H9 (cell line): ENCODE measurements at regions not wholly inside any gene's neighbourhood (a gene's known extent, or its start where the extent isn't known, plus 50 kb on each side); places are given as distances from the start of the nearest gene placed in this dataset.

ENCODE experiments used
- DNase-seq: peaks from one replicate; pipeline ENCODE4 v3.0.0-alpha.2; 2017
- H2AFZ ChIP-seq: one replicate; pipeline ENCODE4 v1.6.1; 2013; ENCODE audit warnings: mild to moderate bottlenecking, low read length, control low read depth, moderate library complexity
- H2AK5ac ChIP-seq: 2 replicates; pipeline ENCODE4 v1.6.1; 2013; ENCODE audit warnings: low read length, control low read depth, mixed read lengths; ENCODE audit not compliant: insufficient read length
- H2BK120ac ChIP-seq: one replicate; pipeline ENCODE4 v1.6.1; 2013; ENCODE audit warnings: low read depth, mild to moderate bottlenecking, low read length, control low read depth, inconsistent platforms; ENCODE audit not compliant: poor library complexity, severe bottlenecking
- H2BK12ac ChIP-seq: 2 replicates; pipeline ENCODE4 v1.6.1; 2013; ENCODE audit warnings: low read length, control low read depth, mixed read lengths, low read depth; ENCODE audit not compliant: insufficient read length
- H2BK15ac ChIP-seq: 2 replicates; pipeline ENCODE4 v1.6.1; 2013; ENCODE audit warnings: low read depth, low read length, control low read depth
- H2BK20ac ChIP-seq: one replicate; pipeline ENCODE4 v1.6.1; 2013; ENCODE audit warnings: low read depth, mild to moderate bottlenecking, low read length, control low read depth, inconsistent platforms; ENCODE audit not compliant: poor library complexity, severe bottlenecking
- H2BK5ac ChIP-seq: 2 replicates; pipeline ENCODE4 v1.6.1; 2013; ENCODE audit warnings: low read length, control low read depth, mixed read lengths; ENCODE audit not compliant: insufficient read length
- H3K14ac ChIP-seq: 2 replicates; pipeline ENCODE4 v1.6.1; 2013; ENCODE audit warnings: low read length, control low read depth; ENCODE audit not compliant: insufficient read depth
- H3K18ac ChIP-seq: 2 replicates; pipeline ENCODE4 v1.6.1; 2013; ENCODE audit warnings: low read depth, mild to moderate bottlenecking, mixed read lengths, low read length, control low read depth; ENCODE audit not compliant: insufficient read length
- H3K23ac ChIP-seq: 2 replicates; pipeline ENCODE4 v1.6.1; 2013; ENCODE audit warnings: low read length, control low read depth, mixed read lengths, low read depth; ENCODE audit not compliant: insufficient read length
- H3K23me2 ChIP-seq: 2 replicates; pipeline ENCODE4 v1.6.1; 2013; ENCODE audit warnings: low read depth, mild to moderate bottlenecking, mixed read lengths, low read length, control low read depth; ENCODE audit not compliant: insufficient read length, poor library complexity, severe bottlenecking
- H3K27ac ChIP-seq: 2 replicates; pipeline ENCODE4 v1.5.1; 2013; ENCODE audit warnings: low read length, control low read depth, mixed read lengths, low read depth; ENCODE audit not compliant: insufficient read length
- H3K27me3 ChIP-seq: 2 replicates; pipeline ENCODE4 v1.6.1; 2013; ENCODE audit warnings: low read length, control low read depth, inconsistent platforms; ENCODE audit not compliant: insufficient read depth
- H3K4ac ChIP-seq: 2 replicates; pipeline ENCODE4 v1.6.1; 2013; ENCODE audit warnings: low read depth, mild to moderate bottlenecking, control low read depth, inconsistent platforms, low read length, moderate library complexity
- H3K4me1 ChIP-seq: 2 replicates; pipeline ENCODE4 v1.6.1; 2013; ENCODE audit warnings: low read length, control low read depth, inconsistent platforms; ENCODE audit not compliant: insufficient read depth
- H3K4me2 ChIP-seq: 2 replicates; pipeline ENCODE4 v1.6.1; 2013; ENCODE audit warnings: low read length, control low read depth, mixed read lengths; ENCODE audit not compliant: insufficient read length, insufficient read depth
- H3K56ac ChIP-seq: 2 replicates; pipeline ENCODE4 v1.6.1; 2013; ENCODE audit warnings: low read depth, mild to moderate bottlenecking, mixed read lengths, low read length, control low read depth; ENCODE audit not compliant: insufficient read length
- H3K79me1 ChIP-seq: 2 replicates; pipeline ENCODE4 v1.6.1; 2013; ENCODE audit warnings: low read depth, mild to moderate bottlenecking, moderate library complexity, low read length, control low read depth, inconsistent platforms; ENCODE audit not compliant: insufficient read depth, poor library complexity, severe bottlenecking
- H3K79me2 ChIP-seq: 2 replicates; pipeline ENCODE4 v1.6.1; 2013; ENCODE audit warnings: low read length, control low read depth, inconsistent platforms; ENCODE audit not compliant: insufficient read depth
- H3K9ac ChIP-seq: 2 replicates; pipeline ENCODE4 v1.6.1; 2013; ENCODE audit warnings: low read length, control low read depth, mixed read lengths; ENCODE audit not compliant: insufficient read length; ENCODE audit errors: extremely low read depth
- H3K9me3 ChIP-seq: one replicate; pipeline ENCODE4 v1.6.1; 2013; ENCODE audit warnings: low read depth, low read length, inconsistent platforms; ENCODE audit not compliant: control insufficient read depth
- H3T11ph ChIP-seq: one replicate; pipeline ENCODE4 v1.6.1; 2013; ENCODE audit warnings: mild to moderate bottlenecking, low read length, control low read depth, inconsistent platforms
- H4K20me1 ChIP-seq: one replicate; pipeline ENCODE4 v1.6.1; 2013; ENCODE audit not compliant: control insufficient read depth, insufficient read length, insufficient read depth
- H4K5ac ChIP-seq: 2 replicates; pipeline ENCODE4 v1.6.1; 2013; ENCODE audit warnings: low read depth, mild to moderate bottlenecking, mixed read lengths, low read length, control low read depth; ENCODE audit not compliant: insufficient read length
- H4K8ac ChIP-seq: replicated peaks from 2 replicates; pipeline ENCODE4 v1.6.1; 2013; ENCODE audit warnings: low read length, control low read depth, mixed read lengths, low read depth; ENCODE audit not compliant: insufficient read length
- H4K91ac ChIP-seq: 2 replicates; pipeline ENCODE4 v1.6.1; 2013; ENCODE audit warnings: low read depth, mild to moderate bottlenecking, moderate library complexity, mixed read lengths, low read length, control low read depth; ENCODE audit not compliant: insufficient read length
- H3K27ac Mint-ChIP-seq, 3 experiments: 2 replicates in 2 of 3; 3 replicates in 1 of 3; pipeline ENCODE4 v1.8.0; 2020 to 2021; ENCODE audit warnings: mixed read lengths in 3 of 3, mild to moderate bottlenecking in 1 of 3, moderate library complexity in 1 of 3
- H3K27me3 Mint-ChIP-seq: 2 replicates; pipeline ENCODE4 v1.8.0; 2021; ENCODE audit warnings: low read depth, mild to moderate bottlenecking, moderate library complexity, mixed read lengths
- H3K36me3 Mint-ChIP-seq, 3 experiments: 2 replicates in 2 of 3; 3 replicates in 1 of 3; pipeline ENCODE4 v1.8.0; 2020 to 2021; ENCODE audit warnings: low read depth in 3 of 3, mixed read lengths in 3 of 3; ENCODE audit not compliant: insufficient read depth in 1 of 3
- H3K4me1 Mint-ChIP-seq, 2 experiments: 2 replicates each; pipeline ENCODE4 v1.8.0; 2020; ENCODE audit warnings: mixed read lengths in 2 of 2
- H3K4me3 Mint-ChIP-seq, 2 experiments: 2 replicates in 1 of 2; 3 replicates in 1 of 2; pipeline ENCODE4 v1.8.0; 2020 to 2021; ENCODE audit warnings: mild to moderate bottlenecking in 2 of 2, mixed read lengths in 2 of 2, moderate library complexity in 1 of 2
- H3K9me3 Mint-ChIP-seq, 2 experiments: 2 replicates in 1 of 2; 3 replicates in 1 of 2; pipeline ENCODE4 v1.8.0; 2020; ENCODE audit warnings: mild to moderate bottlenecking in 2 of 2, mixed read lengths in 2 of 2, moderate library complexity in 1 of 2
- CTCF ChIP-seq: fragments of 200-600 bp; sonication (generic); conservative IDR thresholded peaks from 3 replicates; pipeline ENCODE4 v1.8.0; 2021; ENCODE audit warnings: antibody characterized with exemption, mild to moderate bottlenecking
- WGBS: extraction: QIAGEN DNeasy Blood & Tissue Kit; methylation state at CpG from one replicate; pipeline ENCODE4 v1.1.7; 2013; ENCODE audit warnings: missing lambda C conversion rate, low lambda C conversion rate, mixed read lengths; ENCODE audit not compliant: insufficient read length; ENCODE audit errors: extremely low coverage; 5-methylcytosine and 5-hydroxymethylcytosine counted together

GRCh38 chr14:56056031-56056430 is 62.2 kb upstream of the PELI2 start:
- Histone ChIP-seq H4K5ac (no peak overlapping the region), H4K91ac (no peak overlapping the region), H2AFZ (no peak overlapping the region), H2BK15ac (no peak overlapping the region), H4K20me1 (no peaks in the 10 kb centered on the region), H3K9ac (no peak overlapping the region), H3K9me3 (no peaks in the 10 kb centered on the region), H3K79me2 (0 out of 2 replicates have a peak, but pooled peaks cover 1% of the 10 kb centered on the region), H3K23ac (no peak overlapping the region), H2BK12ac (no peak overlapping the region), H3K14ac (no peak overlapping the region), H3K79me1 (no peaks in the 10 kb centered on the region), H2AK5ac (no peak overlapping the region), H3T11ph (no peak overlapping the region), H3K27me3 (no peaks in the 10 kb centered on the region), H3K23me2 (no peaks in the 10 kb centered on the region), H2BK20ac (no peak overlapping the region), H3K56ac (no peak overlapping the region), H3K18ac (no peak overlapping the region), H3K4me1 (0 out of 2 replicates have a peak, but pooled peaks cover 5% of the 10 kb centered on the region), H3K4me2 (no peak overlapping the region), H2BK5ac (no peak overlapping the region), H3K27ac (no peak overlapping the region), H3K4ac (no peak overlapping the region), H2BK120ac (no peak overlapping the region), H4K8ac (no peak overlapping the region)
- H3K4me3 Mint-ChIP-seq = no peak overlapping the region
- H3K27ac Mint-ChIP-seq = no peak overlapping the region
- peaks cover 13 to 15% of the 10 kb centered on the region in 2 experiments for H3K4me1 Mint-ChIP-seq
- H3K27me3 Mint-ChIP-seq = no peaks in the 10 kb centered on the region
- H3K9me3 Mint-ChIP-seq = no peaks in the 10 kb centered on the region
- DNase-seq = no peak
- no peak for TF ChIP-seq CTCF
- no CpG with 5 or more reads among the region's 2 CpGs for WGBS
- no peaks in the 10 kb centered on the region for H3K36me3 Mint-ChIP-seq
